ENCODE measurements at regions not wholly inside any gene's neighbourhood (a gene's known extent, or its start where the extent isn't known, plus 50 kb on each side); places are given as distances from the start of the nearest gene placed in this dataset.

DNA sequence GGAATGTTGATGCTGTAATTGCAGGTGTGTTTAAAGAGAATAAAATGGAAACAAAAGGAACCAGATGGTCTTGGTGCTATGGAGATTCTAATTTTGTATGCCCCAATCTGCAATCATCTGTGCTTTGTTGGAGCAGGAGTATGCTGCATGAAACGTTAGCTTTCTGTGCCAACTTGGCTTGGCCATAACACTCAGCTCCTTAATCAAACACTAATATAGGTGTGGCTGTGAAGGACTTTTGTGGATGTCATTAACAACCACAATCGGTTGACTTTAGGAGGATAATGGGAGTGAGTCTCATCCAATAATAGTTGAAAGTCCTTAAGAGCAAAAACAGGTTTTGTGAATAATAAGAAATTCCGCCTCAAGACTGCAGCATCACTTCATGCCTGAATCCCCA lies 399.2 kb downstream of the NLGN4X start:
- DNase-seq, result peak; percentile 7

DNA sequence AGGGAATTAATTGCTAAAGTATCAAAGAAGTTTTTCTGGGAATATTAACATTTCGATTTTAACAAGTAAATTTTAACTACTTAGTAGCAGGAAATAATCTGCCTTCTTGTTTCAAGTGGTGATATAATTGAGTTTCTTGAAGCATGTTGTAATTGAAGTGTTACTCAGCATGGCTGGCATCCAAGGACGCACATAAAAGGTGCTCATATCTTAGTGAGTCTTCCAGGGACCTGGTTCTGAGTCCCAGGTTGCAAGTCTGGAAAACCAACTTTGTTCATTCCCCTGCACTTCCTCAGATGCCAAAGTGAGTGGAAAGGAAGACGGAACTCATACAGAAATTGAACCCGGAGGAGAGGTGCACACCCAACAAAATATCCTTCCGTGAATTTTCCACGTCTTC lies 399.6 kb downstream of the NLGN4X start:
- DNase-seq, result no peak

DNA sequence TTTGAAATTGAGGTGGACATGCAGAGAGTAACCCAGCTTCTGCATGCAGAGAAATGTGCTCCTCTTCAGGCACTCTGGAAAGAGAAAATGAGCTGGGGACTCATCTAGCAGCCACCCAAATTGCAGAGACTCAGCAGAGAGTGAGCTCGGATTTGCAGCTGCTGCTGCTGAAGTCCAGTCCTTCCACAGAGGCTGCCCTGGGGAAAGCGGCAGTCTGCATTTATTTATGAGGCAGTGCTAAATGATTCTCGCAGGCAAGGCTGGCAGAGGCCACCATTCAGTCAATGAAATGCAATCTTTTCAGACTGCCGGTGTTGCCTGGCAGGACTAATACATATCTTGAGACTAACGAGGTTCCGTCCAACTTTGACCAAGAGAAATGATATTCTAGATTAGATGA lies 404.8 kb downstream of the NLGN4X start:
- DNase-seq, result no peak

DNA sequence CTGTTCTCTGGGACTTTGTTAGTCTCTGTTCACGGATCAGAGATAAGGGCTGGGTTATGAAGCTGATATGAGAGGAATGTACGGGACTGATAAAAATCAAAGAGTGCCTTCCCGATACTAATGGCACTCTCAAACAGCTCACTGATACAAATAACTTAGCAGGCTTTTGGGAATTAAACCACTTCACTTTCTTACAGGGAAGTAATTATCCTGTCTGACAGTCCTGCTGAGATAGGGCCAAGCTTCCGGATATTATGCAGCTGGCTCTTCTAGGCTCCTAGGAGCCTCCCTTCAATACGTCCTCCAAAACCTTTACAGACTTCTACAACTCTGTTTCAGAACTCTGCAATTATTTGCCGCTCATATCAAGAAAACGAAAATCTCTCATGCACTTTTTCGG lies 418.0 kb downstream of the NLGN4X start:
- DNase-seq, result no peak

GRCh38 chrX:5807181-5807580 lies 421.5 kb downstream of the NLGN4X start:
- DNase-seq, result no peak

DNA sequence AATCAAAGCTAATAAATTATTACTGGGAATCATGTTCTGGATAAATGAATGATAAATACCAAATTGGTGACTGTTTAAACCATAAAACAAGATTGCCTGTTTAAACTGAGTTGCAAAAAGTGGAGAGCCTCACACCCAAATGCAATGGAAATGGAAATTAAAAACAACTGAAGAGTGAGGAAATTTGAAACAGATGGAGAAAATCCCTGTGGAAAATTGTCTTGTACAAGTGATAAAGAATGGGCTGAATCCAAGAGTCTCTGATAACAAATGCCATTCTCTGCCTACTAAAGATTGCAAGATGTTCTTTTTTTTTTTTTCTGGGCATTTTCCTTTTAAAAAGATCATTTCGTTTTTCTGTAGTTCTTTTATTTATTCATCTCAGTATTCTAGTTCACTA lies 426.3 kb downstream of the NLGN4X start:
- no peak for DNase-seq

DNA sequence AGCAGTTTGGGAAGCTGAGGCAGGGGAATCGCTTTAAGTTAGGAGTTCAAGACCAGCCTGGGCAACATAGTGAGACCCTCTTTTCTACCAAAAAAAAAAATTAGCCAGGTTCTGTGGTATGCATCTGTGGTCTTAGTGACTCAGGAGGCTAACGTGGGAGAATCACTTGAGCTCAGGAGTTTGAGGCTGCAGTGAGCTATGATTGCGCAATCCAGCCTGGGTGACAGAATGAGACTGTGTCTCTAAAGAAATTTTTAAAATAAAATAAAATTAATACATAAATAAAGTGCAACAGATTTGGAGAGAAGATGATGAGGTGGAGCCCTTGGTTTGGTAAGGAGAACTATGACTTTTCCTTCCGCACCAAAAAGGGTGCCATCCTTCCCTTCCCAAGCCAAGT lies 436.9 kb downstream of the NLGN4X start:
- no peak for DNase-seq

- no peak for DNase-seq
Observed at GRCh38 chrX:5788910-5789309, 439.8 kb downstream of the NLGN4X start.

GRCh38 chrX:5780821-5781220 lies 447.8 kb downstream of the NLGN4X start:
- no peak for DNase-seq

GRCh38 chrX:5775846-5776430 lies 452.7 kb downstream of the NLGN4X start:
- no peak for DNase-seq

DNA sequence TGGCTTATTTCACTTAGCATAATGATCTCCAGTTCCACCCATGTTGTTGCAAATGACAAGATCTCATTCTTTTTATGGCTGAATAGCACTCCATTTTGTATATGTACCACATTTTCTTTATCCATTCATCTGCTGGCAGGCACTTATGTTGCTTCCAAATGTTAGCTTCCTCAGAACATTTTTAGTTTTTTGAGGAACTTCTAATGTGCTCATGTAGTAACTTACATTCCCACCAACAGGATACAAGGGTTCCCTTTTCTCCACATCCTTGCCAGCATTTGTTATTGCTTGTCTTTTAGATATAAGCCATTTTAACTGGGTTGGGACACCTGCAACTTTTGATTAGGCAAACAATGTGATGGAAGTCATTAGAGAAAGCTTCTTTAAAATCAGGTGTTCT lies 454.2 kb downstream of the NLGN4X start:
- no peak for DNase-seq

DNA sequence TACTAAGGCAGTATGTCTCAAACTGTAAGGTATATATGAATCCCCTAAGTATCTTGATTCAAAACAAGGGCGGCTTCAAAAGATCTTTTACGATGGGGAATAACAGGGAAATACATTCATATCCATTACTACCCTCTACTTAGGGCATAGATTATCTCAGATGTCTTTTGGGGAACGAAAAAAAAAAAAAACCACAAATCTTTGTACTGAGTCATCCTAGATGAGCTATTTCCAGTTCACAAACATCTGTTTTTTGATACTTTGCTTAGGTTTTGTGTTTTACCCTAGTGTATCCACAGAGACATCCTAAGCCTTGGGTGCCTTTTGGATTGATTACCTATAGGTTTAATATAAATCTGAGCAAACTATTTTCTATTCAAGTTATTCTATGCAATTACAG lies 457.2 kb downstream of the NLGN4X start:
- DNase-seq, result no peak

DNA sequence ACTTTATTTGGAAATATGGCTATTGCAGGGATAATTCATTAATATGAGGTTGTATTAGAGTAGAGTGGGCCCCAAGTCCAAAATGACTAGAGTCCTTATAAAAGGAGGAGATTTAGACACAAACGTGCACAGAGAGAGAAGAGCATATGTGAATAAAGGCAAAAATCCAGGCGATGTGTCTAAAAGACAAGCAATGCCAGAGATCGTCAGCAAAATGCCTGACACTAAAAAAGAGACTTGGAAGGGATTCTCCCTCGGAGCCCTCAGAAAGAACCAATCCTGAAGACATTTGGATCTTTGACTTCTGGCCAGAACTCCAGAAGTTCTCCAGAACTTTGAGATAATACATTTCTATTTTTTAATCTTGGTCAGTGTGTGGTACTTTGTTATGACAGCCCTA lies 472.1 kb downstream of the NLGN4X start:
- DNase-seq, result no peak

GRCh38 chrX:5753291-5753690 lies 475.4 kb downstream of the NLGN4X start:
- no peak for DNase-seq

DNA sequence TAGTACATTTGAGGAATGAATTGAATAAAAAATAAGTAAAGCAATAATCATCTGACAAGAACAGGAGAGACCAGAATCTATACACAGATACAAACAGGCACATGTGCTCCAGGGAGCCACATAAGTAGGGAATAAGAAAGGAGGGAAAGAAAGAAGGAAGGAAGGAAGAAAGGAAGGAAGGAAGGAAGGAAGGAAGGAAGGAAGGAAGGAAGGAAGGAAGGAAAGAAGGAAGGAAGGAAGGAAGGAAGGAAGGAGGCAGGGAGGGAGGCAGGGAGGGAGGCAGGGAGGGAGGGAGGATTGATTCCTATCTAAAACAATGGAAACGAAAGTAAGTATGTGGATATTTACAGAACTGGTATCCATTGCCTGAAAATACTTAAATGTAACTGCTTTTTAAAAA lies 475.8 kb downstream of the NLGN4X start:
- no peak for DNase-seq

GRCh38 chrX:5748586-5749150 lies 480.0 kb downstream of the NLGN4X start:
- DNase-seq, result no peak

- no peak for DNase-seq
Observed at GRCh38 chrX:5746231-5746630, 482.4 kb downstream of the NLGN4X start.

GRCh38 chrX:5733501-5733900 lies 495.2 kb downstream of the NLGN4X start:
- no peak for DNase-seq

DNA sequence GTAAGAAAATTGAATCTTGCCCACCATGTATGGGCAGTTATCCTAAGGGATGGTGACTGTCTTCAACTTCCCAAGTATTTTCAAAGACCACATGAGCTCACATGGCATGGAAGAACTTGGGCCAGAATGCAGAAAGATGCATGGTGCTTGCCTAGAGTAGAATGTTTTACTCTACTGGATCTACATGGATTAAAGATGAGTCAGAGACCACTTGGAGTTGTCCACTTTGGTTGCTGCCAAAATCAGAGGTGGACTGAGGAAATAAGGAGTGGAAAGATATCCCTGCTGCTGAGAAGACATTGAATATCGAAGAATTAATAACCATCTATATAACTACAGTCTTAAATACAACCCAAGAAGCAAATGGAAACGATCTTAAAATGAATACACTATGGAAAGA lies 498.1 kb downstream of the NLGN4X start:
- DNase-seq, result no peak

DNA sequence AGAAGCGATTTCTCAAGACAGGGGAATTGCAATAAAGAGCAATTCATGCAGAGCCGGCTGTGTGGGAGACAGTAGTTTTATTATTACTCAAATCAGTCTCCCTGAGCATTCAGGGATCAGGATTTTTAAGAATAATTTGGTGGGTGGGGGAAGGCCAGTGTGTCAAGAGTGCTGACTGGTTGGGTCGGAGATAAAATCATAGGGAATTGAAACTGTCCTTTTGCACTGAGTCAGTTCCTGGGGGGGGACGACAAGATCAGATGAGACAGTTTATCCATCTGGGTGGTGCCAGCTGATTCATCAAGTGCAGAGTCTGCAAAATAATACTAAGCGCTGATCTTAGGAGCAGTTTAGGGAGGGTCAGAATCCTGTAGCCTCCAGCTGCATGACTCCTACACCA lies 502.4 kb downstream of the NLGN4X start:
- DNase-seq, result no peak

- DNase-seq, result no peak
Observed at GRCh38 chrX:5724123-5724522, 504.5 kb downstream of the NLGN4X start.

GRCh38 chrX:5718651-5719050 lies 510.0 kb downstream of the NLGN4X start:
- no peak for DNase-seq

DNA sequence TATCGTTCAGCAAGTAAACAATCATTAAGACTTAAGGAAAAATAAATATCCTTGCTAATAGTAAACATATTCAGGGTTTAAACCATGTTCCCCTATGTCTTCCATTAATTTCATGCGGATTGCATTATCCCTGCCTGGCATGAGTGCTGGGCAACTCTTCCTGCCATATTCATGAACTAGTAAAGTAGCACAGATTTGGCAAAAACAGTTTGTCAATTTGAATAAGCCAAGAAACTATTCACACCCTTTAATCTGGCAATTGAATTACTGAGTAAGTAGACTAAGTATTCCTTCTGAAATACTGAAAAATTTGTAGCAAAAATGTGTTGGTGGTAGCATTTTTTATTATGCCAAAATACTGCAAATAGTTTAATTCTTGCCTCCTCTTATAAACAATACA lies 512.0 kb downstream of the NLGN4X start:
- DNase-seq, result no peak

- DNase-seq, result no peak
Observed at GRCh38 chrX:5708251-5708650, 520.4 kb downstream of the NLGN4X start.

DNA sequence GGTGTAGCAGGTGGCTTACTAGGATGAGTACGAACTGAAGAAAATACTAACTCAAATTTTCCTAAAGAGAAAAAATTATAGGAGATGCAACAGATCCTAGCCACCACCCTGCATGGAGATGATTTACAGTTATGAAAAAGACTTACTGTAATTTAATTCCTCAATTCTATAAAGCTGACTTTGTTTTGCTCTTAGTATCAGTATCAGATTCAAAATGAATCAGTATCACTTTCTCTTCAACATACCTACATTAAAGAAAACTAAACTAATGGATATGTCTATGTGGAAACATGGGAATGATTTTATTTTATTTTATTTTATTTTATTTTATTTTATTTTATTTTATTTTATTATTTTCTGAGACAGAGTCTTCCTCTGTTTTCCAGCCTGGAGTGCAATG lies 525.8 kb downstream of the NLGN4X start:
- DNase-seq, result no peak

DNA sequence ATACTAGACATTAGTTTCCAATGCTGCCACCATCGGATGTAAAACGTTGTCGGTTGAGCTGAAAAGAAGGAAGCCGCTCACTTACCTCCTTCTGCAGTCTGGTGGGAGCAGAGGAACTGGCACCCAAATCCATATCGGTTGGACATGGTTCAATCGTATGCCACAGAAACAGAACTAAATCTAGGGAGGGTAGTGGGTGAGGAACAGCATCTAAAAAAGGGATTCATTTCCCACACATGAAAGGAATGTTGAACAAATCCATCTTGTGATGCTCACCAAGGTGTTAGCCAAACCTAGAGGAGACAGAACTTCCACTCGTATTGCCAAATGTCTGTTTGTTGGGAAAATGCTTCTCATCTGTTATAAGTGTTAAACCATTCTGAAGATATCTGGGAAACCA lies 532.7 kb downstream of the NLGN4X start:
- no peak for DNase-seq
